GM21737 (cell line): ENCODE measurements at regions not wholly inside any gene's neighbourhood (a gene's known extent, or its start where the extent isn't known, plus 50 kb on each side); places are given as distances from the start of the nearest gene placed in this dataset.
"Not testable (repeated sequence)": the region's sequence is repeated elsewhere in the genome, so short reads cannot be mapped to it uniquely, and the experiment has no call there.

Experiments
- ATAC-seq: cut with Tn5 transposase; IDR thresholded peaks from one replicate; pipeline ENCODE4 v1.9.1; 2021; ENCODE audit warnings: mild to moderate bottlenecking, moderate library complexity; ENCODE audit not compliant: unreplicated experiment

DNA sequence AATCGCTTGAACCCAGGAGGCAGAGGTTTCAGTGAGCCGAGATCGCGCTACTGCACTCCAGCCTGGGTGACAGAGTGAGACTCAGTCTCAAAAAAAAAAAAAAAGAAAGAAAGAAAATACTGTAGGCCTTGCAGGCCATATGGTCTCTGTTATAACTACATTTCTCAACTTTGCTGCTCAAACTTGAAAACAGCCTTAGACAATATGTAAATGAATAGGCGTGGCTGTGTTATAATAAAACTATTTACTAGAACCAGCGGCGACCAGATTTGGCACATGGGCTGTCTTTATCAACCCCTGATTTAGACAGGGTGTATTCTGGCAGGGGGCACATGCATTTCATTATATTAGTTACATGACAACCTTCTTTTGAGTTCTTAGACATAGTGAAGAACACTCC lies 130.0 kb downstream of the C9orf152 start:
- no peak for ATAC-seq

DNA sequence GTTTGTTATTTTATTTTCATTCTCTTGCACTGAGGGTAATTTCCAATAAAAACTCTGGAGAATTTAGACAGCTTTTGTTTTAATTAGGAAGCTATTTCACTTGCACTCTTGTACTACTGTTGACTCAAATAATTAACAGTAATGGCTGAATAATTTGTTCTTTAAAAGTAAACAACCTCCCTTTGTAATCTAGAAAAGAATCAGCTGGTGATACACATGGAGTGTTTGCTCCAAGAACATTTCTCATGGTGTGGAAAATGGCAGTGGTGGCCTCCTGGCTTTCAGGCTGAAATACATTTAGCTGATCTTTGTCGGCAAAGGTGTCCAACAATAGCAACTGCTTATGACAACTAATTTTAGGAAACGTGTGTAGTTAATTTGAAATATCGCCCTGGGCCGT lies 129.4 kb downstream of the C9orf152 start:
- ATAC-seq, result no peak

DNA sequence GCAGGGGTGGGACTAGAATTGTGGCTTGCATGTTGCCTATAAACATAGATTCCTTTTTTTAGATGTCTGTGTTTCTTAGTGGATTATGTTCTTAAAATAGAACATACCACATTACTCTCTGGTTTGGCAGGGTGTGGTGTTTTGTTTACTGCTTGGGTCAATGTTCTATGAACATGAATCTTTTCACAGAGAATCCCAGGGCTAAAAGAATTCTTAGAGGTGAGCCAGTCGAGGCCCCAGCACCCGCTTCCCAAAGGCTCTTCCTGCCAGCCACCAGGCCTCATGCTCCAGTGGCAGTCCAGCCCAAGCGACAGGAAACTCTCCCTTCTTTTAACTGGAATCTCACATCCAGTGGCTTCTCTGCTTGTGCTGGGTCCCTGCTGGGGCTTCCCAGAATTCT lies 126.6 kb downstream of the C9orf152 start:
- no peak for ATAC-seq

DNA sequence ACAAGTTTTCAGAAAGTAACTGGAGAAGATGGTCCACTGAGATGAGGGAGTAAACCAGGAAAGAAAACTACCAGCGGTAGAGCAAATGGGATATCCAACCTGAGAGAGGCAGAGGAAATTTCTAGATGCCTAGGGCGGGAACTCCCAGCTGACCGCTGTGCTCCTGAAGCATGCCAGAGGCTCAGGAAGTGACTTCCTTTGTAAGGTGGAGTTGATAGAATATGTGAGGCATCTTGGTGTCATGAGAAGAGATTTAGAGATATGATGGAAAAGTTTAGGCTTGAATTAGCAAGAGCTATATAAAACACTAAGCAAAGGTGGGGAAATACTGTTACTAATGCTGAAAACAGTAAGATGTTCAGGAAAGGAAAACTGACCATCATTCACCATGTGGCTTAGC lies 124.1 kb downstream of the C9orf152 start:
- no peak for ATAC-seq

DNA sequence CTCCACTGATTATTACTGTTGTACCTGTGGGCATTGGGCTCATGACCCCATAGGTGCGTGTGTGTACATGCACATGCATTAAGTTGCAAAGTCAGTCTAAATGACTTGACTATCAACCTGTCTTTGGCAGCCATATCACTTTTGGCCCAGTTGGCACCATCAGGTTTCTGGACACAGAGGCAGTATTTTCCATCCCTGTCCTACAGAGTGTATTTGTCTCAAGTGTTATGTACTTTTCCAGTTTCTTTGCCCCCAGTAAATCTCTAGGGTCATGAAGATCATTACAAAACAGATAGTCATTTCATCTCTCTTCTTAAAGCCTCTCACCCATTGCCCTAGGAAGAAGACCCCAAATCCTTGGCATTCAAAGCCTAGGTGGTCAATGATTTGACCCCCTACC lies 121.4 kb downstream of the C9orf152 start:
- ATAC-seq, result no peak

DNA sequence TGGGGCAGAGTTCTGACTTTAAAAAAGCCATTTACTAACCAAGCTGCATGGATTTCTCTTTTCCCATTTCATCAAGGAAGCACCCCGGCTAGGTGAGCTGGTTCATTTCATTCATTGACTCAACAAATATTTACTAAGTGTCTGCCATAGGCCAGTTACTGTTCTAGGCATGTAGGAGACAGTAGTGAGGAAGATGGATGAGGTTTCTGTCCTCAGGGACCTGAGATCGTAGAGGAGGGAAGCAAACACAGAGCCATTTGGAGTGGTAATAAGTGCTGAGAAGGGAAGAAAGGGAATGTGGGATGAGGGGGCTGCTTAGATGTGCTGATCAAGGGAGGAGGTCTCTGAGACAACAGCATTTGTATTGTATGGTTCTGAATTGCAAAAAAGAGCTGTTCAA lies 120.4 kb downstream of the C9orf152 start:
- ATAC-seq, result no peak

DNA sequence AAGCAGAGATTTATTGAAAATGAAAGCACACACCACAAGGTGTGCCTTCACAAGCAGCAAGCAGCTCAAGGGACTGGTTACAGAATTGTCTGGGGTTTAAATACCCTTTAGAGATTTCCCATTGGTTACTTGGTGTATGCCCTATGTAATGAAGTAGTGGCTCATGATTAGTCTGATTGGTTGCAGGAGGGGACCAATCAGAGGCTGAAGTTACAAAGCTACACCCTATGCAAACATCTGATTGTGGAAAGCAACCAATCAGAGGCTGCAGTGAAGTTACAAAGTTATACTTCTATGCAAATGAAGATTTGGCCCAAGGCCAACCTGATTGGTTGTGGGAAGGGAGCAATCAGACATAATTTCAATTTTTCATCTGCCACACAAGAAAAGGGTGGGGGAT lies 119.9 kb downstream of the C9orf152 start:
- no peak for ATAC-seq

DNA sequence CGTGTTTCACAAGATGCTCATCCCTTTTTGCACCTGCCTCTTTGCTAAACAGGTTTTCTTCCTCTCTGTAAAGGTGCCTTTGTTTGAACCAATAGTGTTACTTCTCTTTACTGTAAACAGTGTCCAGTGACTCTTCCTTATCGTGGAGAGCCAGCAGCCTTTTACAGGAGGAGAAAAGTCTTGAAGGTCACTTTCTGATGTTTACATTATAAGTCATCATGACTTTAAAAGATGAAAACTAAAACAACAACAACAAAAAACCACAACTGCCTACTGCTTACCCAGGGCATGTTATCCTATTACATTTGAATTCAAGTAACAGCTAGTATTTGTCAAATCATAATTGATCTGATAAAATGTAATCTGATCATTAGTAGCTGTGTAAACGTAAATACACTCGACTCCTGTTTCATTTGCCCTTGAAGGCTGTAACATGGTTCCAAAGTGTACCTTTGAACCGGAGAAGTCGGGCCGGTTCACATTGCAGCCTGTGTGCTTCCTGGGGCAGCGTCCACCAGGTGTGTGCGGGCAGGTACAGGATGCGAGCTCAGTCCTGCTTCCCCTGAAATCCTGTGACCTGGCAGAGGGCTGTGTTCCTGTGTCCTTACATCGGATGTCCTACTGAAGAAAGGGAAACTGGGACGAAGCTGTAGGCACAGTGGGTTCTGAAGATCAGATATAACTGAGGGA lies 118.1 kb downstream of the C9orf152 start:
- ATAC-seq, result no peak

DNA sequence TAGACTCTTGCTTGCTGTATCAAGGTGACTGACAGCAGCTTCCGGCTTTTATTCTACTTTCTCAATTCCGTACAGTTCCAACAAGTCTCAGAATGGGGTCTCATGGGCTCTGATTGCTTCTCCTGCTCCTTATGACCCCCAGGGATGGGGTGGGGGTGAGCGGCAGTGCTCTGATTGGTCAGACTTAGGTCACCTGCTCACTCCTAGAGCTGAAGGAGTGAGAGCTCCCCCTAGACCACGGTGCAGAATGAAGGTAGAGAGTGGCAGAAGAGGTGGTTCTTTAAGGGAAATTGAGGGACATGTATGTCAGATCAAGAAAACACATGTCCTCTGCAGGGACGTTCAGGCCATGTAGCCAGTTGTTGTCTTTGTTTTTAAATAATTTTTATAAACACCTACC lies 115.2 kb downstream of the C9orf152 start:
- ATAC-seq, result no peak

DNA sequence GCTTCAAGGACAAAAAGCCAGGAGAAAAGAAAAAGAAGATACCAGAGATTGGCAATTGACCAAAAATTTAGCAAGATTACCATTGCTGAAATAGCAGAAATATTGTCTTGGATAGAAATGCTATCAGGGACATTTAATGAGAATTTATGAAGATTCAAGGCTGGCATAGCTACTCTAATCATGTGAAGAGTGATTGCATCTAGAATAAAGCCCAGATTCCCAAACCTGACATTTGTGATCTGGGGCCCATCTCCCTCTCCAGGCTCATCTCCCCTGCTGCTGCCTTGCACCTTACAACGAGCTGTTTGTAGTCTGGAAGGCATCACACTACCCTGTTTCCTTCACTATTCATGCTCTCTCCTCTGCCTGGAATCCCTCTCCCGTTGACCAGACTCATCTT lies 114.5 kb downstream of the C9orf152 start:
- ATAC-seq, result no peak

DNA sequence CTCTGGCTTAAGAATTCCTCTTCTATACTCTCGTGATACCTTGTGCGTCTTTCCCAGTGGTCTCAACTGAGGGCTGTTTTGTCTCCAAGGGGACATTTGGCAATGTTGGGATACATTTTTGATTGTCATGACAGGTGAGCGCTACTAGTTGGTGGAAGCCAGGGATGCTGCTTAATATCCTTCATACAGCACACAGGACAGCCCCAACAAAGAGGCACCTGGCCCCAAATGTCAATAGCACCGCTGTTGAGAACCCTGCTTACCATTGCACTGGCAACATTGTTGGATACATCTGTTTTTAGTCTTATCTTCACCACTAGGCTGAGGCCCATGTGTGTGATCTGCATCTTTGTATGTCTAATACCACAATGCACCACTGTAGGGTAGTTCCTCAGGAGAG lies 114.1 kb downstream of the C9orf152 start:
- ATAC-seq, result no peak

DNA sequence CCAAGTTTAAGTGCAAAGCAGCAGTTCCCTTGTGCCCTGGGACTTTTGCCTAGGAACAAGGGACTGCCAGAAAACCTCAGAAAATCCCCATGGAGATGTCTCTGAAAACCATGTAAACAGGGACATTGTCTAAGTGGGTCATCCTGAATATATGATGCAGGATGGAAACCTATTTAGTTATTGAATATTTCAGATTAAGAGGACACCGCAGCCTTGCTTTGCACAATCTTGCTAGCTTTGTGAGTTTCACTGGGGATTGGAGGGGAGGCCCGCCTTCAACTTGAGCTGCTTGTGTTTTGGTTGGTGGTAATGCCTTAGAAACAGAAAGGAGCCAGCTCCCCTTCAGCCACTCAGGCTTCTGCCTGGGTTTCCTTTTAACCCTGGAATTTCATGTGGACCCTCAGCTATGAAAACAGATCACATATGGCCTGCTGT lies 112.8 kb downstream of the C9orf152 start:
- no peak for ATAC-seq

DNA sequence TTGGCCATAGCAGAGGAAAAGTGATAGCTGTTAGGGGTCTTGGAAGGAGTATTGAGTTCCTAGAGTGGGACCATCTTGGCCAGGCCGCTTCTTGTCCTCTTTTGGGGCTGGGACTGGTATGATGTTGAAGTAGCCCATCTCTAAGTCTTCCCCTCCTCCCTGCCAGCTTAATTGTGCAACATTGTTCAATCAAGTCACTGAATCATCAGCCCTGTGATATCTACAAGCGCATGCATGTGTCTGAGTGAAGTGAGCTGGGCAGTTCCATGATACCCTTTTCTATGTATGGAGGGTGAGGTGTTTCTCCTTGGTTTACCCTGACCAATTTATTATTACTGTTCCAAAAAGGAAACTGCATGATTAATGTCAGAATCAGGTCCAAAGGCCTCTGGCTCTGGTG lies 112.2 kb downstream of the C9orf152 start:
- ATAC-seq, result no peak

DNA sequence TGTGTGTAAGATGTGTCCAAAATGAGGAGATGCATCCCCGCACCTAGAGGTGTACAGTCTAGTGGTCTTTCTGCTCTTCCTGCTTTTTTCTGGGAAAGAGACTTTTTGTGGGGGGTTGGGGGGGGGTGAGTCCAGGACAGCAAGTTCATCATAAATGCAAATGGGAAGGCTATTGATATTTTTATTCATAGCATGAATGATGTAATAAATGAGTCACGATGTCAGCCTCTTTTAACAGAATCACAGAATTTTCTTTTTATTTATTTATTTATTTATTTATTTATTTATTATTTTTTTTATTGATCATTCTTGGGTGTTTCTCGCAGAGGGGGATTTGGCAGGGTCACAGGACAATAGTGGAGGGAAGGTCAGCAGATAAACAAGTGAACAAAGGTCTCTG lies 111.3 kb downstream of the C9orf152 start:
- not testable (repeated sequence) for ATAC-seq

DNA sequence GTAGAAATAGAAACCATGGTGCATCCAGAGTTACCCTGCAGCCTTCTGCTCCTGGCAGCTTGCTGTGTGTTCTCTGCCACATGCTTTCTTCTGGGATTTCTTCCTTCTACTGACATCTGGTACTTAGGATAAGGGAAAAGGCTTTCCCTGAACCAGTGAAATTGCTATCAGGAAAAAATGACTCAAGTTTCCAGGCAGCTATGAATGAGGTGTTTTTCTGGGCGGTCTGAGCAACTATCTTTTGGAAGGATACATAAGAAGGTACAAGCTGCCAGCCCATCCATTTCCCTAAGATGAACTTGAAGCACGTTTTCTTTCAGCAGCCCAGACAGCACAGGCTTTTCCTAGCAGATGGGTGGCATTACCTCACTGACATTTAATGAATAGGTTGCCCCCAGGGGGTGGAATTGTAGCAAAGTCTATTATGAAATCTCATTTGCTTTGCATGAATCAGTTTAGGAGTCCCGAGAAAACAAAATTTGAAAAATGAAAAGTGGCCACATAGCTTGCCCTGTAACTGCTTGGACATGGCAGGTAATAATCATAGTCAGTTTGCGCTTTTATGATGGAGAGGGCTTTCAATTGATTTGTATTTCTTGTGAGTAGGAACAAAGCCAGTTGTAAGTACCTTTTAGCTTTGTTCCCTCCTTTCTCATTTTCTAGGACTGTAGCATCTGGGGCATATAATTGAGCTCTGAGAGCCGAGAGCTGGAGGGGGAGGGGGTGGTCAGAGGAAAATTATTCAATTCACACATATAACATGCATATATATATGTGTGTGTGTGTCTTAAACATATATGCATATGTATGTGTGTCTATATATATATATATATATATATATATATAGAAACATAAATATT lies 108.5 kb downstream of the C9orf152 start:
- ATAC-seq, result no peak

DNA sequence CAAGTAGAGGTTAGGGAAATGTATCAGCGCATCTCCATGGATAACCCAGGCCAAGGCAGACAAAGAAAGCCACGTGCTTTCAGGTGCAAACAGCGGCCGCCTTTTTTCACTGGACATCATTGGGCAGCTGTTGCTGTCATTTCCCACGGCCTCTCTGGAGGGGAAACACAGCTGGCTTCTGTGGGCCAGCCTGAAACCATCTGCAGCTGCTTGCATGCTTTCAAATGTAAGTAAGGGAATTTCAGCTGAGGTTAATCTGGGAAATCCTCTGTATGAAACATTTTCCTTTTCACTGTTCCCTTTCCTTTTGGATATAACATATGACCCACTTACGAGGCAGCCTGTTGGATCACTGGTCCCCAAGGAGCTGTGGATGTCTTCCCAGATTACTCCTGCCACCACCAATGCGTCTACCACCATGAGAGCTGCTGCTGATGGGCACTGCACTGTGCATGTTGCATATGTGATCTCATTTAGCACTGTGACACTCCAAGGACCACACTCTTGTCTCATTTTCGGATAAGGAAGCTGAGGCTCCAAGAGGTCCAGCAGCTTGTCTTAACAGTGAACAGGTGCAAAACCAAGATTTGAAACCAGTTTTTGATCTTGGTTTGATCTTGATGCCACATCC lies 106.3 kb downstream of the C9orf152 start:
- ATAC-seq, result peak; percentile 79

DNA sequence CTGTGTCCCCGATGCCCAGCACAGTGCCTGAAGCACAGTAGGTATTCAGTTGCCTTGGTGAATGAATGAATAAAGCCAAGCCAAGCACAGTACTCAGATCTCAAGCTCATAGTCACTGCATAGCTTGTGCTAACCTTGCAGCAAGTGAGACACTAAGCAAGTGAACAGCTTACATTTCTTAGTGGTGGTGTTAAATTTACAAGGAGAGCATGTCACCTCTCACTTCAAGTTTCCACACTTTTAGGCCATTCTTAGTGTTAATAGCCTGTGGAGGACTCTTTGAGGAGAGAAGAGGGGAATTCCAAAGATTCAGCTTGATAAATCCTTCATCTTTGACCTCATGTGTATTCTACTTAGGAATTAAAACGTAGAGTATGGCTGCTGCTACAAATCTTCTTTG lies 104.7 kb downstream of the C9orf152 start:
- no peak for ATAC-seq

DNA sequence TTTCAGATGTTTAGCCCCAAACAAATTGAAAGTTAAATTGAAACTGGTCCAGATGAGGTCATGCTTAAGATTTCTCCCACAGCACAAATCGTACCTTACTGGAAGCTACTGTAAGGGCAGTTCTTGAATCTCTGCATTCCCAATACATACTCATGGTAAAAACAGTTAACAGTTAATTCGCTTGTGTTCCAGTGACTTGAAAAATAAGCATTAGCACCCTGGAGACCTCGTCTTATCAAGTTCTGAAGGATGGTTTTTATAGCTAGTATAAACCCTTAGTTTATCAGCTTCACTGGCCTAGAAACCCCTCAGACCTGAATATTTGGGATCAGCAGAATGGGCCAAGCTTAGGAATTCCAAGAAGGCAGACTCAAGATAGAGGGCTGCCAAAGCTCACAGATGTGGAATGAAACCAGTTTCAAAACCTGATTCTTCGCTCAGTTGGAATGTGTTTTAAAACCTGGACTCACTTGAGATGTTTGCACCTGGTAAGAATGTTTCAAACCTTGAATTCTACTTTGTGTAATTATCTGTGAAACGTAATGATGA lies 103.6 kb downstream of the C9orf152 start:
- no peak for ATAC-seq

DNA sequence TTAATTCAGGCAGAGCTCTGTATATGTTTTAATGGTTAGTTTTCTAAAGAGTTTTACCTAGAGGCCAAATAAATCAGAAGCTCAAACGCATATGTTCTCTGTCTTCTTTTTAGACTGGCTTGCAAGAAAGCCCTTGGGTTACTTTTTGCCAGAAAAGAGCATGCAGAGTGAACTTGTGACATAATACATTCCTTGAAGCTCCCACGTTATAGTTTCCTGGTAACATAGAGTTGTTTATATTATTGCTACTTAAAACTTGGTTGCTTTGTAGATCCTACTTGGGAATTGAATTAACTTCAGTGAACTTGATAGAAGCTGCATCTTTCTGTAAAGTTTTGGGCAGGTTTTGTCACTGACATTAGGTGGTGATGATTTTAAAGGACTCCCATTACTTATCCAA lies 102.9 kb downstream of the C9orf152 start:
- no peak for ATAC-seq

DNA sequence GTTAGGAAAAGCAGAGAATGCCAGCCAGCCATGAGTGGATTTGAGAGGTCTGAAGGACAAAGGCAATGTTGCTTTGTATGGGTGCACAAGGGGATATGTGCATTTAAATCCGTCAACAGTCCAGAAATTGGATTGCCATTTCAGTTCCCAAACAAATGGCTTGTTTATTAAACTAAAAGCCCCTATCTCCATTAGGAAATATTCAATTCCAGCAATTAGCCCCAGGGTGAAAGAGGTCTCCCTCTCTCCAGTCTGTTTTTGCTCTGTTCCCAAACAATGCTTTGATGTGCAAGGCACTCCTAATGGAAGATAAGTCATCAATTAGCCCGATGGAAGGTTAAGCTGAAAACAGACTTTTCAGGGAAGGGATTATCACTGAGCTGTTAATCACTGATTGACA lies 101.3 kb downstream of the C9orf152 start:
- ATAC-seq, result no peak

DNA sequence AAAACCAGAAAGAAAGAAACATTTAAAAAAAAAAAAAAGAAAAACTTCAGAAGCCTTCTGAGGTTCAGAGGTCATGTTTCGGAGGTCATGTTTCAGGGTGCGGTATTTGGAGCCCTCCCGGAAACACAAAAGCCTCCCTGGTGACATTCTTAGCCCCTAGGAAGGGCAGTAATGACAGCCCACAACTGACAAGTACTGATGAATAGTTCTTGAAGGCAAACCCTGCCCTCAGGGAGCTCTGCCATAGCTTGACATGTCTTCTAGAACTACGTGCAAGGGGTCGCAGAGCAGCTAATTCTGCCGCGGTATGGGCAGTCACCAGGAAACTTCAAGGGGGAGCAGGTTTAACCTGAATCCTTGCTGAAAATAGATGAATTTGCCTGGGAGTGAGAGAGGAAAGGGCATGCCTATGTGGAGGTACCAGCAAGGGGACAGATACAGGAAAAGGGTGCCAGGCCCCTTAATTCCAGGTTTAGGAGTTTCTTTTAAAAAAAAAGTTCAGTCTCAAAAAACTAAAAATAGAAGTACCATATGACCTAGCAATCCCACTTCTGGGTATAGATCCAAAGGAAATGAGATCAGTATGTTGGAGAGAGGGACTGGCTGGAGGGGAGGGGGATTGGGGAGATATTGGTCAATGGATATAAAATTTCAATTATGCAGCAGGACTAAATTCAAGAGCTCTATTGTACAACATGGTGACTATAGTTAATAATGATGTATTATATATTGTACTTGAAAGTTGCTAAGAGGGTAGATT lies 98.4 kb downstream of the C9orf152 start:
- no peak for ATAC-seq
